RWPE2 (cell line): ENCODE measurements at regions not wholly inside any gene's neighbourhood (a gene's known extent, or its start where the extent isn't known, plus 50 kb on each side); places are given as distances from the start of the nearest gene placed in this dataset.

Source experiments
- ATAC-seq: fragments of 200-7000 bp; cut with Tn5 transposase; 3 replicates; pipeline ENCODE4 v1.9.1; 2021; ENCODE audit warnings: low read depth
- DNase-seq: peaks from one replicate; pipeline ENCODE4 v3.0.0-alpha.2; 2020; ENCODE audit warnings: low spot score
- H3K27ac ChIP-seq: fragments of 450-650 bp; 2 replicates; pipeline ENCODE4 v1.5.1; 2017; ENCODE audit warnings: mild to moderate bottlenecking; ENCODE audit not compliant: poor library complexity, severe bottlenecking
- H3K27me3 ChIP-seq: fragments of 250-450 bp; sonication (Bioruptor Pico); 2 replicates; pipeline ENCODE4 v1.5.1; 2021; ENCODE audit warnings: mild to moderate bottlenecking, moderate library complexity; ENCODE audit not compliant: insufficient read depth, poor library complexity, severe bottlenecking
- H3K36me3 ChIP-seq: fragments of 250-450 bp; sonication (Bioruptor Pico); 2 replicates; pipeline ENCODE4 v1.5.1; 2020; ENCODE audit warnings: low read depth, mild to moderate bottlenecking, moderate library complexity
- H3K4me1 ChIP-seq: fragments of 250-450 bp; sonication (Bioruptor Pico); 2 replicates; pipeline ENCODE4 v1.5.1; 2021; ENCODE audit warnings: mild to moderate bottlenecking, moderate library complexity; ENCODE audit not compliant: insufficient read depth, poor library complexity, severe bottlenecking
- H3K4me3 ChIP-seq: fragments of 250-450 bp; sonication (Bioruptor Pico); 2 replicates; pipeline ENCODE4 v1.5.1; 2021; ENCODE audit warnings: mild to moderate bottlenecking, moderate library complexity; ENCODE audit not compliant: severe bottlenecking
- H3K9me3 ChIP-seq: fragments of 250-450 bp; sonication (Bioruptor Pico); 2 replicates; pipeline ENCODE4 v1.5.1; 2021; ENCODE audit warnings: mild to moderate bottlenecking, moderate library complexity; ENCODE audit not compliant: severe bottlenecking
- TF ChIP-seq, protein P1 (sequence below): fragments of 450-650 bp; IDR thresholded peaks from one replicate; pipeline ENCODE4 v1.5.1; 2017; ENCODE audit warnings: mild to moderate bottlenecking, moderate library complexity; ENCODE audit not compliant: poor library complexity, severe bottlenecking

GRCh38 chr9:135401218-135401617 is 78.4 kb upstream of the PPP1R26 start:
- H3K36me3 ChIP-seq, result no peaks in the 10 kb centered on the region
- TF ChIP-seq, protein P1, sequence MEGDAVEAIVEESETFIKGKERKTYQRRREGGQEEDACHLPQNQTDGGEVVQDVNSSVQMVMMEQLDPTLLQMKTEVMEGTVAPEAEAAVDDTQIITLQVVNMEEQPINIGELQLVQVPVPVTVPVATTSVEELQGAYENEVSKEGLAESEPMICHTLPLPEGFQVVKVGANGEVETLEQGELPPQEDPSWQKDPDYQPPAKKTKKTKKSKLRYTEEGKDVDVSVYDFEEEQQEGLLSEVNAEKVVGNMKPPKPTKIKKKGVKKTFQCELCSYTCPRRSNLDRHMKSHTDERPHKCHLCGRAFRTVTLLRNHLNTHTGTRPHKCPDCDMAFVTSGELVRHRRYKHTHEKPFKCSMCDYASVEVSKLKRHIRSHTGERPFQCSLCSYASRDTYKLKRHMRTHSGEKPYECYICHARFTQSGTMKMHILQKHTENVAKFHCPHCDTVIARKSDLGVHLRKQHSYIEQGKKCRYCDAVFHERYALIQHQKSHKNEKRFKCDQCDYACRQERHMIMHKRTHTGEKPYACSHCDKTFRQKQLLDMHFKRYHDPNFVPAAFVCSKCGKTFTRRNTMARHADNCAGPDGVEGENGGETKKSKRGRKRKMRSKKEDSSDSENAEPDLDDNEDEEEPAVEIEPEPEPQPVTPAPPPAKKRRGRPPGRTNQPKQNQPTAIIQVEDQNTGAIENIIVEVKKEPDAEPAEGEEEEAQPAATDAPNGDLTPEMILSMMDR, result no peak
- no peak overlapping the region for H3K27ac ChIP-seq
- no peaks in the 10 kb centered on the region for H3K9me3 ChIP-seq
- no peaks in the 10 kb centered on the region for H3K27me3 ChIP-seq
- no peak overlapping the region for H3K4me3 ChIP-seq
- ATAC-seq, result no peak
- no peak for DNase-seq
- H3K4me1 ChIP-seq, result no peaks in the 10 kb centered on the region

DNA sequence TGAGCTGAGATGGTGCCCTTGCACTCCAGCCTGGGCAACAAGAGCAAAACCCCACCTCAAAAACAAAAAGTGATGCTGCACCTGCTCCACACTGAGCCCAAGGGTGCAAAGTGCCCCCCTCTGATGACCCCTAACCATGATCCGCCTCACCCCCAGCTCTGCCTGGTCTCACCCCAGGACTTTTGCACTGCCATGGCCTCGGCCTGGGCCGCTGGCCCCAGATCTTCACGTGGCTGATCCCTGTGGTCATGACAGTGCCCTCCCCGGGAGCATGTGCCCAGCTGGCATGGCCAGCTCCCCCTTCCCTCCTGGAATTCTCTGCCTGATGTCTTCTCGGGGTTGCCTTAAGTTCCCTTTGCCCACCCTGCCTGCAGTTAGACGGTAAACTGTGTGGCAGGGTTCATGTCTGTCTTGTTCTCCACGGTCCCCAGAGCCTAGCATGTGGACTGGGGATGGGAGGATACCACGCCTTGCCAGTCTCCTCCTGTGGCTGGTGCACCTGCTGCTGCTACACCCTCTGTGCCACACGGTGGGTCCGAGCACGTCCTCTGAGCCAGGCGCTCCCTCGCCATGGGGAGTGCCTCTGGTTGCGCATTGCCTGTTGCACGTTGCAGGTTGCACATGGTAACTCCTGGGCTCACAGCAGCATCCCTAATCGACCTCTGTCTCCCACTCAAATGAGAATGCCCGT is 77.4 kb upstream of the PPP1R26 start:
- ATAC-seq, result no peak
- no peaks in the 10 kb centered on the region for H3K4me1 ChIP-seq
- no peaks in the 10 kb centered on the region for H3K9me3 ChIP-seq
- TF ChIP-seq, protein P1, result no peak
- no peaks in the 10 kb centered on the region for H3K36me3 ChIP-seq
- no peak overlapping the region for H3K4me3 ChIP-seq
- DNase-seq, result no peak
- H3K27me3 ChIP-seq, result no peaks in the 10 kb centered on the region
- no peak overlapping the region for H3K27ac ChIP-seq

- DNase-seq, result no peak
- Histone ChIP-seq H3K27me3 (no peaks in the 10 kb centered on the region), H3K9me3 (no peaks in the 10 kb centered on the region), H3K27ac (no peak overlapping the region), H3K4me1 (no peaks in the 10 kb centered on the region), H3K36me3 (no peaks in the 10 kb centered on the region), H3K4me3 (no peak overlapping the region)
- no peak for ATAC-seq
- TF ChIP-seq, protein P1, result no peak
Observed at GRCh38 chr9:135402739-135403695, 76.6 kb upstream of the PPP1R26 start.

- H3K27me3 ChIP-seq, result no peaks in the 10 kb centered on the region
- DNase-seq (no peak), ATAC-seq (no peak)
- no peaks in the 10 kb centered on the region for H3K4me1 ChIP-seq
- TF ChIP-seq, protein P1, result no peak
- no peak overlapping the region for H3K27ac ChIP-seq
- no peak overlapping the region for H3K4me3 ChIP-seq
- H3K9me3 ChIP-seq, result no peaks in the 10 kb centered on the region
- no peaks in the 10 kb centered on the region for H3K36me3 ChIP-seq
Observed at GRCh38 chr9:135403733-135404450, 75.7 kb upstream of the PPP1R26 start.
